CD14-positive monocyte (primary cell): ENCODE measurements at regions not wholly inside any gene's neighbourhood (a gene's known extent, or its start where the extent isn't known, plus 50 kb on each side); places are given as distances from the start of the nearest gene placed in this dataset.
A peak's percentile ranks its signal among the peaks of the same experiment; 100 is the strongest.

Experiments
- DNase-seq, 3 donors: peaks; one replicate each; pipeline ENCODE4 v3.0.0-alpha.2; 2011 to 2022
- H2AFZ ChIP-seq: 2 replicates; pipeline ENCODE4 v1.6.0; 2012; ENCODE audit warnings: mild to moderate bottlenecking, low read depth, low read length, inconsistent platforms; ENCODE audit not compliant: insufficient read depth, poor library complexity, severe bottlenecking
- H3K27ac ChIP-seq, 2 donors: 1 replicate in 1 of 2; 2 replicates in 1 of 2; pipeline ENCODE4 v1.5.1; 2012 to 2013; ENCODE audit warnings: low read length in 2 of 2, control low read depth in 1 of 2, inconsistent platforms in 1 of 2, low read depth in 1 of 2, mild to moderate bottlenecking in 1 of 2
- H3K27me3 ChIP-seq, 2 donors: one replicate each; pipeline versions ENCODE4 v1.6.0 to v1.6.1; 2011 to 2013; ENCODE audit warnings: low read length in 2 of 2; ENCODE audit not compliant: control insufficient read depth in 2 of 2, insufficient read depth in 2 of 2
- H3K36me3 ChIP-seq, 2 donors: replicated peaks in 1 of 2; 1 replicate in 1 of 2; 2 replicates in 1 of 2; pipeline versions ENCODE4 v1.5.1 to v1.6.1; 2012 to 2013; ENCODE audit warnings: low read length in 2 of 2, control low read depth in 1 of 2, inconsistent platforms in 1 of 2, mild to moderate bottlenecking in 1 of 2; ENCODE audit not compliant: insufficient read depth in 2 of 2, control insufficient read depth in 1 of 2
- H3K4me1 ChIP-seq, 2 donors: 1 replicate in 1 of 2; 2 replicates in 1 of 2; pipeline versions ENCODE4 v1.5.1 to v1.6.1; 2012 to 2013; ENCODE audit warnings: low read length in 2 of 2, control low read depth in 1 of 2, inconsistent platforms in 1 of 2, mild to moderate bottlenecking in 1 of 2, moderate library complexity in 1 of 2; ENCODE audit not compliant: insufficient read depth in 2 of 2, control insufficient read depth in 1 of 2
- H3K4me2 ChIP-seq: replicated peaks from 2 replicates; pipeline ENCODE3; 2012; ENCODE audit warnings: low read length, moderate library complexity, mild to moderate bottlenecking; ENCODE audit not compliant: poor library complexity, severe bottlenecking; ENCODE audit errors: extremely low read depth
- H3K4me3 ChIP-seq, 3 experiments: fragments of 200-600 bp in 1 of 3; sonication (generic) in 1 of 3; replicated peaks in 1 of 3; 1 replicate in 2 of 3; 2 replicates in 1 of 3; pipeline ENCODE4 v1.5.1; 2011 to 2013; ENCODE audit warnings: low read length in 3 of 3, mild to moderate bottlenecking in 3 of 3, control low read depth in 2 of 3, low read depth in 2 of 3, inconsistent platforms in 1 of 3, moderate library complexity in 1 of 3
- H3K79me2 ChIP-seq: 2 replicates; pipeline ENCODE4 v1.6.0; 2012; ENCODE audit warnings: mild to moderate bottlenecking, control low read depth, inconsistent platforms, low read length, moderate library complexity; ENCODE audit not compliant: insufficient read depth
- H3K9ac ChIP-seq: 2 replicates; pipeline ENCODE4 v1.6.0; 2017; ENCODE audit warnings: low read length, mild to moderate bottlenecking; ENCODE audit not compliant: insufficient read depth, poor library complexity, severe bottlenecking
- H3K9me3 ChIP-seq, 2 donors: replicated peaks in 1 of 2; 1 replicate in 1 of 2; 2 replicates in 1 of 2; pipeline versions ENCODE4 v1.5.1 to v1.6.1; 2012 to 2013; ENCODE audit warnings: low read length in 2 of 2, control low read depth in 1 of 2; ENCODE audit not compliant: control insufficient read depth in 1 of 2, insufficient read depth in 1 of 2
- H4K20me1 ChIP-seq: 2 replicates; pipeline ENCODE4 v1.6.0; 2012; ENCODE audit warnings: mild to moderate bottlenecking, low read length, control low read depth, moderate library complexity; ENCODE audit not compliant: insufficient read depth
- H3K27ac Mint-ChIP-seq, 7 donors: one replicate each; pipeline ENCODE4 v1.8.0; 2020; ENCODE audit warnings: mild to moderate bottlenecking in 7 of 7, mixed read lengths in 7 of 7, moderate library complexity in 6 of 7, inconsistent platforms in 2 of 7
- H3K27me3 Mint-ChIP-seq, 3 donors: one replicate each; pipeline ENCODE4 v1.8.0; 2021 to 2022; ENCODE audit warnings: low read depth in 3 of 3, mild to moderate bottlenecking in 3 of 3, mixed read lengths in 3 of 3, moderate library complexity in 3 of 3, inconsistent platforms in 1 of 3
- H3K36me3 Mint-ChIP-seq, 2 donors: one replicate each; pipeline ENCODE4 v1.8.0; 2020; ENCODE audit warnings: mixed read lengths in 2 of 2, inconsistent platforms in 1 of 2, mild to moderate bottlenecking in 1 of 2
- H3K4me1 Mint-ChIP-seq: one replicate; pipeline ENCODE4 v1.8.0; 2020; ENCODE audit warnings: mild to moderate bottlenecking, mixed read lengths
- H3K4me3 Mint-ChIP-seq, 2 donors: one replicate each; pipeline ENCODE4 v1.8.0; 2020; ENCODE audit warnings: mild to moderate bottlenecking in 2 of 2, mixed read lengths in 2 of 2, moderate library complexity in 1 of 2
- H3K9me3 Mint-ChIP-seq, 7 donors: one replicate each; pipeline ENCODE4 v1.8.0; 2020 to 2022; ENCODE audit warnings: mixed read lengths in 7 of 7, mild to moderate bottlenecking in 6 of 7, moderate library complexity in 6 of 7, inconsistent platforms in 2 of 7
- CTCF ChIP-seq: fragments of 200-600 bp; IDR thresholded peaks from one replicate; pipeline ENCODE4 v1.8.0; 2022; ENCODE audit warnings: antibody characterized with exemption, mild to moderate bottlenecking
- WGBS: methylation state at CpG from one replicate; pipeline ENCODE4 v1.1.5; 2013; ENCODE audit warnings: missing lambda C conversion rate; ENCODE audit not compliant: insufficient coverage; 5-methylcytosine and 5-hydroxymethylcytosine counted together
- intact Hi-C, 2 donors: fragments of 100-400 bp; cut with micrococcal nuclease; formaldehyde crosslinking; loops; one replicate each; pipeline versions ENCODE4 v1.15.0 to v1.15.1; 2023

GRCh38 chr13:44842158-44842557 lies 147.1 kb downstream of the NUFIP1 start:
- TF ChIP-seq CTCF = no peak
- Mint-ChIP-seq H3K27me3 (peaks cover 5 to 13% (median 11%) of the 10 kb centered on the region in 3 donors), H3K9me3 (peaks cover 0 to 2% (median 0%) of the 10 kb centered on the region in 7 donors), H3K36me3 (no peaks in the 10 kb centered on the region), H3K27ac (peak overlapping the region in 5 of 7 donors; percentile 3 to 40 (median 28)), H3K4me3 (peak overlapping the region in 1 of 2 donors; percentile 28), H3K4me1 (peaks cover 28% of the 10 kb centered on the region)
- Histone ChIP-seq H3K27me3 (no peaks in the 10 kb centered on the region), H3K4me2 (no peak overlapping the region), H3K9me3 (no peaks in the 10 kb centered on the region), H3K9ac (no peak overlapping the region), H4K20me1 (no peaks in the 10 kb centered on the region), H3K79me2 (no peaks in the 10 kb centered on the region), H3K4me3 (no peak overlapping the region), H3K27ac (no peak overlapping the region), H3K4me1 (peaks cover 12 to 24% of the 10 kb centered on the region in 2 donors), H3K36me3 (no peaks in the 10 kb centered on the region), H2AFZ (no peak overlapping the region)
- DNase-seq = peak in 2 of 3 donors; percentile 18
- intact Hi-C loops = no loop called here
- WGBS = no CpG with 5 or more reads among the region's 1 CpG

- H3K9me3 ChIP-seq = no peaks in the 10 kb centered on the region
- no peak for DNase-seq
- H3K27ac Mint-ChIP-seq = peak overlapping the region in 1 of 7 donors; percentile 27
- H3K27me3 Mint-ChIP-seq = peaks cover 5 to 13% (median 11%) of the 10 kb centered on the region in 3 donors
- no peaks in the 10 kb centered on the region for H3K36me3 Mint-ChIP-seq
- H3K4me1 ChIP-seq = peaks cover 12 to 24% of the 10 kb centered on the region in 2 donors
- H3K79me2 ChIP-seq = no peaks in the 10 kb centered on the region
- peaks cover 28% of the 10 kb centered on the region for H3K4me1 Mint-ChIP-seq
- H3K27ac ChIP-seq = no peak overlapping the region
- no peak overlapping the region for H3K4me2 ChIP-seq
- no peaks in the 10 kb centered on the region for H4K20me1 ChIP-seq
- H3K36me3 ChIP-seq = no peaks in the 10 kb centered on the region
- H3K9ac ChIP-seq = no peak overlapping the region
- no CpG with 5 or more reads among the region's 2 CpGs for WGBS
- no peak overlapping the region for H3K4me3 Mint-ChIP-seq
- H3K9me3 Mint-ChIP-seq = peaks cover 0 to 3% (median 0%) of the 10 kb centered on the region in 7 donors
- intact Hi-C loops = no loop called here
- H3K4me3 ChIP-seq = no peak overlapping the region
- H3K27me3 ChIP-seq = no peaks in the 10 kb centered on the region
- no peak for TF ChIP-seq CTCF
- no peak overlapping the region for H2AFZ ChIP-seq
These were observed 149.1 kb downstream of the NUFIP1 start for GRCh38 chr13:44840131-44840530.
